Tibial nerve (tissue), 4 donors: ENCODE measurements at regions not wholly inside any gene's neighbourhood (a gene's known extent, or its start where the extent isn't known, plus 50 kb on each side); places are given as distances from the start of the nearest gene placed in this dataset.

Source experiments
- EP300 ChIP-seq, 2 donors: sonication (generic); formaldehyde crosslinking; IDR thresholded peaks; one replicate each; pipeline ENCODE4 v1.6.1; 2017; ENCODE audit warnings: antibody characterized with exemption in 2 of 2, mild to moderate bottlenecking in 1 of 2
- POLR2A ChIP-seq, 2 donors: fragments of 450-650 bp; IDR thresholded peaks; one replicate each; pipeline ENCODE4 v1.6.1; 2017; ENCODE audit warnings: antibody characterized with exemption in 2 of 2, mild to moderate bottlenecking in 2 of 2, moderate library complexity in 2 of 2
- TF ChIP-seq, protein P1 (sequence below), 5 experiments: fragments of 200-600 bp in 3 of 5; fragments of 450-650 bp in 2 of 5; sonication (generic) in 3 of 5; IDR thresholded peaks; one replicate each; pipeline ENCODE4 v1.5.1; 2016 to 2019; ENCODE audit warnings: antibody characterized with exemption in 5 of 5, mild to moderate bottlenecking in 3 of 5, moderate library complexity in 2 of 5

DNA sequence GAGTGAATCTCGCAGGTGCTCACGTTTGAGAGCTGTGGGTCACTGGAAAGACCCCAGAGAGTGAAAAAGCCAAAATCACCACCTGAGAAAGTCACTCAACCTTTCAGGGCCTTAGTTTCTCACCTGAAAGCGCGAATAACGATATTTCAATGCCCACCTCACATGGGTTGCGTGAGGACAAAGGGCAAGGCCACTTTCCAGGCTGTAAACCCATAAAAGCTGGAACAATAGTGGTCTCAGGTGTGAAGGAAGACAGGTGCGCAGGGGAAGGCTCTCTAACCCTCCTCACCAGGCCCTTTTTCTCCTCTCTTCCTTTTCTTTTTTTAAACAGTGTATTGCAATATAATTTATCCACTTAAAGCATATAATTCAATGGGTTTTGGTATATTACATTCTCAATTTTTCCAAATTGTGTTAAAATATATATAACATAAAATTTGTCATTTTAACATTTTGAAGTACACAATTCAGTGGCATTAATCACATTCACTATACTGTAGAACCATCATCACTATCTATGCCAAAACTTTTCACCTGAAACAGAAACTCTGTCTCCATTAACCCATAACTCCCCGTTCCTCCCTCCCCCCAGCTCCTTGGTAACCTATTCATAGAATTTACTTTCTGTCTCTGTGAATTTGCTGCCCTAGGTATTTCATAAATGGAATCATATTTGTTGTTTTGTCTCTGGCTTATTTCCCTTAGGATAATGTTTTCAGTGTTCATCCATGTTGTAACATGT, 118.4 kb upstream of the TNR start:
- TF ChIP-seq, protein P1, sequence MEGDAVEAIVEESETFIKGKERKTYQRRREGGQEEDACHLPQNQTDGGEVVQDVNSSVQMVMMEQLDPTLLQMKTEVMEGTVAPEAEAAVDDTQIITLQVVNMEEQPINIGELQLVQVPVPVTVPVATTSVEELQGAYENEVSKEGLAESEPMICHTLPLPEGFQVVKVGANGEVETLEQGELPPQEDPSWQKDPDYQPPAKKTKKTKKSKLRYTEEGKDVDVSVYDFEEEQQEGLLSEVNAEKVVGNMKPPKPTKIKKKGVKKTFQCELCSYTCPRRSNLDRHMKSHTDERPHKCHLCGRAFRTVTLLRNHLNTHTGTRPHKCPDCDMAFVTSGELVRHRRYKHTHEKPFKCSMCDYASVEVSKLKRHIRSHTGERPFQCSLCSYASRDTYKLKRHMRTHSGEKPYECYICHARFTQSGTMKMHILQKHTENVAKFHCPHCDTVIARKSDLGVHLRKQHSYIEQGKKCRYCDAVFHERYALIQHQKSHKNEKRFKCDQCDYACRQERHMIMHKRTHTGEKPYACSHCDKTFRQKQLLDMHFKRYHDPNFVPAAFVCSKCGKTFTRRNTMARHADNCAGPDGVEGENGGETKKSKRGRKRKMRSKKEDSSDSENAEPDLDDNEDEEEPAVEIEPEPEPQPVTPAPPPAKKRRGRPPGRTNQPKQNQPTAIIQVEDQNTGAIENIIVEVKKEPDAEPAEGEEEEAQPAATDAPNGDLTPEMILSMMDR (IDR thresholded peaks at IDR 0.05) = no peak
- TF ChIP-seq POLR2A (IDR thresholded peaks at IDR 0.05) (no peak), EP300 (IDR thresholded peaks at IDR 0.05) (no peak)
